Nephron progenitor cell (in vitro differentiated cells): ENCODE measurements at regions not wholly inside any gene's neighbourhood (a gene's known extent, or its start where the extent isn't known, plus 50 kb on each side); places are given as distances from the start of the nearest gene placed in this dataset.
A peak's percentile ranks its signal among the peaks of the same experiment; 100 is the strongest.

Experiments
- DNase-seq: peaks from one replicate; pipeline ENCODE4 v3.0.0; 2021
- H3K27ac Mint-ChIP-seq: 2 replicates; pipeline ENCODE4 v1.8.0; 2021; ENCODE audit warnings: mild to moderate bottlenecking, moderate library complexity, mixed read lengths
- H3K27me3 Mint-ChIP-seq: 2 replicates; pipeline ENCODE4 v1.8.0; 2021; ENCODE audit warnings: mild to moderate bottlenecking, low read depth, mixed read lengths; ENCODE audit not compliant: poor library complexity
- H3K36me3 Mint-ChIP-seq: 2 replicates; pipeline ENCODE4 v1.8.0; 2021; ENCODE audit warnings: low read depth, mixed read lengths
- H3K4me1 Mint-ChIP-seq: 2 replicates; pipeline ENCODE4 v1.8.0; 2021; ENCODE audit warnings: mixed read lengths
- H3K4me3 Mint-ChIP-seq: 2 replicates; pipeline ENCODE4 v1.8.0; 2021; ENCODE audit warnings: mild to moderate bottlenecking, moderate library complexity, mixed read lengths
- H3K9me3 Mint-ChIP-seq: 2 replicates; pipeline ENCODE4 v1.8.0; 2021; ENCODE audit warnings: mild to moderate bottlenecking, moderate library complexity, mixed read lengths
- CTCF ChIP-seq: fragments of 200-600 bp; sonication (generic); IDR thresholded peaks from 2 replicates; pipeline ENCODE4 v1.5.0; 2021; ENCODE audit warnings: antibody characterized with exemption

- TF ChIP-seq CTCF = no peak
- Mint-ChIP-seq H3K4me3 (no peak overlapping the region), H3K27ac (no peak overlapping the region), H3K4me1 (peaks cover 5% of the 10 kb centered on the region), H3K27me3 (no peaks in the 10 kb centered on the region), H3K9me3 (peaks cover 4% of the 10 kb centered on the region), H3K36me3 (no peaks in the 10 kb centered on the region)
- DNase-seq = no peak
These were observed 353.8 kb upstream of the DLGAP1 start for GRCh38 chr18:4808891-4809290.

- H3K27me3 Mint-ChIP-seq = peaks cover 4% of the 10 kb centered on the region
- H3K4me1 Mint-ChIP-seq = peaks cover 5% of the 10 kb centered on the region
- no peak for TF ChIP-seq CTCF
- peaks cover 6% of the 10 kb centered on the region for H3K36me3 Mint-ChIP-seq
- peak overlapping the region; percentile 39 for H3K27ac Mint-ChIP-seq
- H3K4me3 Mint-ChIP-seq = no peak overlapping the region
- peaks cover 12% of the 10 kb centered on the region for H3K9me3 Mint-ChIP-seq
- DNase-seq = no peak
These were observed 352.6 kb upstream of the DLGAP1 start for GRCh38 chr18:4807604-4808293.

GRCh38 chr18:4806331-4806730 is 351.2 kb upstream of the DLGAP1 start:
- Mint-ChIP-seq H3K4me1 (peaks cover 5% of the 10 kb centered on the region), H3K4me3 (no peak overlapping the region)
- TF ChIP-seq CTCF = no peak

GRCh38 chr18:4802296-4802695 is 347.2 kb upstream of the DLGAP1 start:
- peaks cover 4% of the 10 kb centered on the region for H3K27me3 Mint-ChIP-seq
- no peak for DNase-seq
- H3K9me3 Mint-ChIP-seq = peaks cover 26% of the 10 kb centered on the region
- H3K4me1 Mint-ChIP-seq = peaks cover under 1% of the 10 kb centered on the region
- H3K4me3 Mint-ChIP-seq = no peak overlapping the region
- TF ChIP-seq CTCF = no peak
- H3K36me3 Mint-ChIP-seq = peaks cover 6% of the 10 kb centered on the region
- no peak overlapping the region for H3K27ac Mint-ChIP-seq

More at GRCh38 chr18:4806331-4806730, 351.2 kb upstream of the DLGAP1 start:
- no peak for DNase-seq
- H3K27me3 Mint-ChIP-seq = peaks cover 4% of the 10 kb centered on the region
- no peak overlapping the region for H3K27ac Mint-ChIP-seq
- H3K36me3 Mint-ChIP-seq = peaks cover 6% of the 10 kb centered on the region
- peaks cover 13% of the 10 kb centered on the region for H3K9me3 Mint-ChIP-seq

- TF ChIP-seq CTCF = no peak
- Mint-ChIP-seq H3K4me1 (no peaks in the 10 kb centered on the region), H3K36me3 (peaks cover 6% of the 10 kb centered on the region), H3K27me3 (peaks cover 4% of the 10 kb centered on the region), H3K27ac (no peak overlapping the region), H3K9me3 (peaks cover 26% of the 10 kb centered on the region), H3K4me3 (no peak overlapping the region)
- DNase-seq = no peak
These were observed 346.0 kb upstream of the DLGAP1 start for GRCh38 chr18:4801151-4801550.

- TF ChIP-seq CTCF = no peak
- H3K9me3 Mint-ChIP-seq = peaks cover 13% of the 10 kb centered on the region
- DNase-seq = no peak
- no peak overlapping the region for H3K4me3 Mint-ChIP-seq
- no peaks in the 10 kb centered on the region for H3K4me1 Mint-ChIP-seq
- H3K27ac Mint-ChIP-seq = no peak overlapping the region
- no peaks in the 10 kb centered on the region for H3K27me3 Mint-ChIP-seq
- no peaks in the 10 kb centered on the region for H3K36me3 Mint-ChIP-seq
These were observed 342.0 kb upstream of the DLGAP1 start for GRCh38 chr18:4797002-4797685.
